Activated CD4-positive, CD25-positive, alpha-beta regulatory T cell treated with anti-CD3 and anti-CD28 coated beads, Interleukin-2, amount 50 U/mL, for 24 hours (primary cell): ENCODE measurements at regions not wholly inside any gene's neighbourhood (a gene's known extent, or its start where the extent isn't known, plus 50 kb on each side); places are given as distances from the start of the nearest gene placed in this dataset.

Source experiments
- ATAC-seq, 2 donors: fragments of 150-1000 bp; cut with Tn5 transposase; one replicate each; pipeline ENCODE4 v1.10.0; 2021; ENCODE audit warnings: mild to moderate bottlenecking in 1 of 2, moderate library complexity in 1 of 2

DNA sequence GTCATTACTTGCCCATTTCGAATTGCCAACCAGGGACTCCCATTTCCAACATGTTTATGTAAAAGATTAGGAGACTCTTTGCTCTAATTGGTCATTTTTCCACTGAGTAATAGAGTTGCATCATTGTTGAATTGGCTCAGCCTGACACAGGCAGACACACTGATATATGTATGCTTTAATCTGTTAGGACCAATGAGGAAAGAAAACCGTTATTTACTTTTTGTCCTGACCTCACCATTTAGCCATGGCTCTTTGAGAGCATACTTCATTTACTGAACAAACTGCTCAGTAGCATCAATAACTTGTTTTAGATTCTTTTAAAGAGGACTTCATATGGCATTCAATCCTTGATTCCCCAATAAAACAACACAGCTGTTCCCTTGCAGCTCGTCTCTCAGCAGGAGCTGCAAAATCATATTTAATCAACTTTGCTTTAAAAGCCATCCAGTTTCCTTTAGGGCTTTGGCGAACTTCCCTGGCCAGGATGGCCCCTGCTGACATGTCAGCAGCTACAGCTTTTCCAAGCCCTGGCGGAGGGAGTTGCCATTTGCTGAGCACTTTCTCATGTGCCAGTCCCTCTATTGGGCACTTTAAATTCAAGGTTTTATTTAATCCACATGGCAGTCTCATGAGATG is 251.5 kb upstream of the TNC start:
- no peak for ATAC-seq

- ATAC-seq, result peak; percentile 72 to 75
These were observed 255.2 kb upstream of the TNC start for GRCh38 chr9:115373000-115373709.

DNA sequence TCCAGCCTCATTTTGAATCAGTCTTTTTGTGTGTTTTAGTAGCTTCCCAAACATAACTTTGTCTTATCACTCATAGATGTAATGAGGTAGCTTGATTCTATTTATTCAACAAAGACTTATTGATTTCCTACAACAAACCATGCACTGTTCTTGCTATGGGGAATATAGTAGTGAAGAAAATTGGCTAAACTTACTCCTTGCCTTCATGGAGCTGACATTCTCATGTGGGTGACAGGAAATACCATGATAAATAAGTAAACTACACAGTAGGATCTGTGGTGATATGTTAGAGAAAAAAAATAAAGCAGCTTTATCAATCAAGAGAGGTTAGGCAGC is 255.7 kb upstream of the TNC start:
- ATAC-seq, result no peak

- no peak for ATAC-seq
These were observed 256.8 kb upstream of the TNC start for GRCh38 chr9:115374724-115375268.

DNA sequence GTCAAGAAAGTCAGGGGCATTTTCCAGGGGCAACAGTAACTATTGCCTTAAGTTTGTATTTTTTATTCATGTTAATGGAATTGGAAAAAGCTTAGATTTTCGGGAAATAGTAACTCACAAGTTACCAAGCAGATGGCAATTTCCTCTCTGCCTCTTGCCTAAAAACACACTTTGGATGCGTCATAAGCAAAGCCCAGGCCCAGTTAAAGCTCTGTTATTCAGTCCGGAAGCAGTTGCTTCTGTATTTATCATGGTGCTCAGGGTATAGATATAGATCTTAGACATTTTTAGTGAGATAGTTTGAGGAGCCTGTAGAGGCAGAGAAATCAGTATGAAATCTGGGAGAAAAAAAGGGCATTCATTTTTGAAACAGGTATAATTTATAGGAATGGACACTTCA is 260.3 kb upstream of the TNC start:
- no peak for ATAC-seq

- no peak for ATAC-seq
These were observed 260.8 kb upstream of the TNC start for GRCh38 chr9:115378758-115379157.

DNA sequence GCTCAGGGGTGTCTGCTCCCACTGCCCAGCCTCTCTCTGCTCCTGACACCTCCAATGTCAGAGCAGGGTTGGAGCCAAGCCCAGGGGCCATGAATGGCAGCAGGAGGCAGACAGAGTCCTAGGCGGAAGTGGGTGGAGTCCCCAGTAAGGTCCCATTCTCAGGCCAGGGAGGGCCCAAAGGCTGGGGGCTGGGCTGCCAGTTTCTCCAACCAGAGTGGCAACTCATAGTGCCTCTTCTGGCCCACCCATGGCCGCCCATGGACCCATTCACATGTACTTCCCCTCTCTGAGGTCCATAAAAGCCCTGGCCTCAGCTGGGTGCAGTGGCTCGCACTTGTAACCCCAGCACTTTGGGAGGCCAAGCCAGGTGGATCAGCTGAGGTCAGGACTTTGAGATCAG is 261.8 kb upstream of the TNC start:
- ATAC-seq, result no peak

GRCh38 chr9:115382865-115383264 is 264.9 kb upstream of the TNC start:
- ATAC-seq, result no peak

- no peak for ATAC-seq
These were observed 267.6 kb upstream of the TNC start for GRCh38 chr9:115385383-115386122.

DNA sequence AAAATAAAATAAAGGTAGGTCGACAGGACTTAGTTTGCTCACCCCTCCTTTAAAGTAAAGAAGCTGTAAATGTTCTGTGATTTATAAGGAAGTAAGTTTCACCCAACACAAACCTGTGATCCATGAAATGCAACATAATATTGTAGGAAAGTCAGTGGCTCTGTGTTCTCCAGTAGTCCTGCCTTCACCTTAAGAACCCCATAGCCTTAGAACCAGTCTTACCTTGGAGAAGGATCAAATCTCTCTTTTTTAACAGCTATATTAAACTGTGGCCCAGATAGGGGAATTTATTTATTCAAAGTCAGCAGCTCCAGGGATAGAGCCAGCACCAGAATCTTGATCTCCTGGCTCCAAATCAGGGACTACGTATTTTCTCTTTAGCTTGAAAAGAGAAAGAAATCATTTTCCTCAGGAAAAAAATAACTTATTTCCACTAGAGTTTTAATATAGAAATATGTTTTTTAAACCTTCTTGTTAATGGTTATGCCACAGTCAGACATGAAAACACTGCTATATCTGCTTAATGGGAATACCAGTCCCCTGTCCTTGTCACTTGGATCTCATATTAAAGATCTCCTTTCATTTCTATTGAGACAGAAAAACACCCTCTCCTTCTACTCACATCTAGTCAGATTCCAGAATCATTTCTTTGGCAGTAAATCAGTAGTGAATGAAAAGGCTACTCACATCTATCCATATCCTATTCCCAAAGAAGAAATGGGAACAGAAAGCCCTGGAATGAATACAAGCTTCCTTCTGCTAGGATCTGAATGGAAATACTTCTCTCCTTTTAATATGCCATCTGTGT is 269.2 kb upstream of the TNC start:
- ATAC-seq, result no peak

DNA sequence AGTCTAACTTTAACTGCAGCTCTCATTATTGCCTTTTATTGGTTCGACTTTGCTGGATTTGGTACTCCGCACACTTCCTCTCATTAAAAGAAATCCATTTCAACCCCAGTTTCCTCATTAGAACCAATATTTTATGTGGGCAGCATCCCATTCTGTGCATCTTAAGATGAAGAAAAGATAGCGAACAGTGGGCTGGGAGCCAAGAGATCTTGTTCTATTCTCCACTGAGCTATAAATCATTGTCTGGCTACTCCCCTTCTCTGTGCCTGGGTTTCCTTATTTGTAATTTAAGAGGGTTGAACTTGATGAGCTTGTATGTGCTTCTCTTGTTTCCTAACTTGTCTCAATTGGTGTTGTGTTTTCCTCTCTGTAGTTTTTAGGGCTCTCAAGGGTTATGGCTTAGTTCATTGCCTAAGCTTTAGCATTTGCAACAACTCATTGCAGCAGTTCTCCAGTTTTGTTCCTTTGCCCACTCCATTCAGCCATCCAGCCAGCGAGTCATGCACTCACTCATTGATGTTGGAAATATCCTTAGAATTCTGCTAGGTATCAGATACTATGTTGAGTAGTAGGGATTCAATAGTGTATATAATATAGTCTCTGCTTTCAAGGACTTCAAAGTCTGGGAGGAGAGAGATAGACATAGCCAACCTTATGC is 273.3 kb upstream of the TNC start:
- ATAC-seq, result no peak

DNA sequence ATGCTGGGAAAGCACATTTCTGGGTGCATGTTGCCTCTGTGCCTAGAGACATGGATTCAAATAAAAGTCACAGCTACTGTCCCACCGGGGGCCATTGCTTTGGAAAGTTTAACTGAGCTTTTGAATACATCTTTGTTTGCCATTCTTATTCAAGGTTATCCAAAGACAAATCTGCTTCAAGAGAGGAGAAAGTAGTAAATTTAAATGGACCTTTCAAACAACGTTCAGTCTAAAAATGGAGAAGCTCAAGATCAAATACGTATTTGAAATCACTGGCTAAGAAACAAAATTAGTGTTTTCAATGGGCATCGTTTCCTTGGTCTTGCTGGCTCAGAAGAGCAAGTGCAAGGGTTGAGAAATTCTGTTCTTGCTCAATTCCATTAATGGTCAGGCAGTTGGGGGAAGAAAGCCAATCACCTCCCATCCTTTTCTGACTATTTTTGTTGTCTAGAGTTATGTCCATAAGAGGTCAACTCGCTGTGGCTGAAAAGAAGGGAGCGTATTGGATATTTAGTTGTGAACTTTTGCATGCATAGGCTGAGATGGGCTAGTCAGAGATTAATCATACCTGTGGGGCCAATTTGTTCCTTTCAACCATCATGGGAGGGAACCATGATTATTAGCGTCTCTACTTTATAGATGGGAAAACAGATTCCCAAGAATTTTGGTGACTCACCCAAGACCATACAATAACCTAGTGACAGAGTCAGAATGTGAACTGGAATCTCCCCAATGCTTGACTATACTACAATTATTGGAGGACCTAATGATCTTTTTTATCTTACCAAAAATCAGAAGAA is 276.2 kb upstream of the TNC start:
- ATAC-seq, result no peak

DNA sequence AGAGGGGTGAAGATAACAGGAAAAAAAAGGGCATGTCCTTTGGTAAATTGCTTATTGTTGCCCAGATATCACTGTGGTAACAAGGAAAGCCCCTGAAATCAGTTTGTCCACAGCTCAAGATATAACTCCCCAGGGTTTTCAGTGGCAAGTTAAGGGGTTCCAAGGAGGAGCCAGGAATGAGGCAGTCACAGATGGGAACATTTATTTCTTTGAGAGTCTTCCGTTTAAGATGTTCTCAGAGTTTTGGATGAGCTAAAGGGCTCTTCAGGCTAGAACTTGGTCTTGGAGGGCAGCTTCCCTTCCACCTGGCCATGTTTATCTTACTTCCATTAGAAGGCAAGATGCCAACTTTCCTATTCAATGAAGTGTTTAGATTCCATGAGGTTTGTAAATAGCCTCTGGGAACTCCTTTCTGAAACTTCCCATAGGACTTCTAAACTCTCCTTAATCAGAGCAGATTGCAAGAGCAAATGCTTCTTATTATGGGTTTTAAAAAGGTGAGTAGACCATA is 277.6 kb upstream of the TNC start:
- ATAC-seq, result no peak

DNA sequence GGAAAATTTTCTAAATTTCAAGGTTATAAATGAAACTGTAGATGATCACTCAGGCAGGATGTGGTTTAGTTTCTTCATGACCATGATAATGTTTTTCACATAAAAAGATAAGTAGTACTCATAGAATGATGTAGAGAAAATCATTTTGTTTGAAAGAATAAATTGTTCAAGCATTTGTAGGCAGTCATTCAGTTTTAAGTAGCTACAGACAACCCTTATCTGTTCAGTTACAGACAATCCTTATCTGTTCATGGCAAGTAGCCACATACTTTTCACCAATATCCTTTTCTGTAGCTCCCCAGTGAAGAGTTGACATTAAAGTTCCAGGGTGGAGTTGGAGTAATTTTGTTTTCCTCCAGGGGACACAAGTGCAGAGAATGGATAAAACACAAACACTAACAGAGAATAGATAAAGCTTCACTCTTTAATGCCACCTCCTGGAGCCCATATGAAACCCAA is 278.1 kb upstream of the TNC start:
- ATAC-seq, result no peak

- no peak for ATAC-seq
These were observed 279.8 kb upstream of the TNC start for GRCh38 chr9:115397591-115398312.

- no peak for ATAC-seq
These were observed 280.3 kb upstream of the TNC start for GRCh38 chr9:115398313-115398650.

DNA sequence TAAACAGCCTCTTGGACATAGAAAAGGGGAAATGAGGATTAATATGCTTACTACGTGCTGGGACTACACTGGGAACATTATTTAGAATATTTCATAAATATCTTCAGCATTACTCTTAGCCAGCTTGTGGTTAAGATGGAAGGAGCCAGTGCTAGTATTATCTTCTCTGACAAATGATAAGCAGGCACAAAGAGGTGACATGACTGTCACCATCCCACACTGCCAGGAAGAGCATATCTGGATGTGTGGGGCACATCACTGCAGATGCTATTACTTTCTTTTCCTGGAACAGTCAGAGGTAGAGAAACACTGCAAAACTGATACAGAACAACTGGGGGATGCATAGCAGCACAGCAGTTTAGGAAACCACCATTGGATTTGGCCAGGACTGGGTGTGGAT is 281.0 kb upstream of the TNC start:
- ATAC-seq, result no peak

DNA sequence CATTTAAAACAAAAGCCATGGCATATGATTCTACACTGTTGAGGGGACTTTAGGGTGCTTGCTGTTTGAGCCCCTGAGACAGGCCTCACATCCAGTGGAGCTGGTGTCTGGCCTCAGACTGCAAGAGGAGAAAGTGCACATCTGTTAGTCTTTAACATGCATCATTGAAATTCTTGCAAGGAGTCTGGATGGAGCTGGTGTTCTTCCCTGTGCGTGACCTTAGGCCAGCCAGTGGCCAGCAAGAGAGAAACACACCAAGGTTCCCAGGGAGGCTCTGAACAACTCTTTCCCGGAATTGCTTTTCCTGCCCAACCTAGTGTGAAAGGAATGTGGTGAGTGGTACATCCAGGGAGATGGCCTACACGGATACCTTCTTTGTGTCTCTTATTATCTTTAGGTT is 282.8 kb upstream of the TNC start:
- ATAC-seq, result no peak

GRCh38 chr9:115401756-115402327 is 283.9 kb upstream of the TNC start:
- no peak for ATAC-seq

- no peak for ATAC-seq
These were observed 285.8 kb upstream of the TNC start for GRCh38 chr9:115403753-115404152.
